D721Med (cell line): ENCODE measurements at regions not wholly inside any gene's neighbourhood (a gene's known extent, or its start where the extent isn't known, plus 50 kb on each side); places are given as distances from the start of the nearest gene placed in this dataset.

Source experiments
- DNase-seq: peaks from one replicate; pipeline ENCODE4 v3.0.0; 2011; ENCODE audit warnings: low spot score; ENCODE audit not compliant: insufficient read length
- FAIRE-seq: peaks from 2 replicates; lab custom pipeline; 2011; peaks lifted over from hg19 to GRCh38; lab: Jason Lieb, UNC
- CTCF ChIP-seq: IDR thresholded peaks from 2 replicates; pipeline ENCODE4 v1.5.1; 2012; ENCODE audit warnings: mild to moderate bottlenecking, control low read depth; ENCODE audit not compliant: insufficient read depth; ENCODE audit errors: missing control alignments

GRCh38 chr3:67920969-67921368 lies 266.6 kb upstream of the SUCLG2 start:
- FAIRE-seq (no peak), DNase-seq (no peak)
- TF ChIP-seq CTCF: no peak

DNA sequence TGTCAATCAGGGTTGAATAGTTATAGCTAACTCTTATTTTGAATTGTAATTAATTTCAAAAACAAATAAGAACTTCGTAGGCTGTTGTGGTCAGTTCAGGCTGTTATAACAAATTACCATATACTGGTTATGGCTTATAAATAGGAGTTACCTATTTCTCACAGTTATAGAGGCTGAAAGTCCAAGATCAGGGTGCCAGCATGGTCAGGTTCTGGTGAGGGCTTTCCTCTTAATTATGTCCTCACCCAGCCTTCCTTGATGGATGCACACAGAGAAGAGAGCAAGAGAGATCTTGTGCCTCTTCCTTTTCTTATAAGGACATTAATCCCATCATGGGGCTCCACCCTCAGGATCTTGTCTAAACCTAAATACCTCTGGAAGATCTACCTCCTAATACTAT lies 265.9 kb upstream of the SUCLG2 start:
- TF ChIP-seq CTCF: no peak
- no peak for FAIRE-seq
- DNase-seq: no peak

DNA sequence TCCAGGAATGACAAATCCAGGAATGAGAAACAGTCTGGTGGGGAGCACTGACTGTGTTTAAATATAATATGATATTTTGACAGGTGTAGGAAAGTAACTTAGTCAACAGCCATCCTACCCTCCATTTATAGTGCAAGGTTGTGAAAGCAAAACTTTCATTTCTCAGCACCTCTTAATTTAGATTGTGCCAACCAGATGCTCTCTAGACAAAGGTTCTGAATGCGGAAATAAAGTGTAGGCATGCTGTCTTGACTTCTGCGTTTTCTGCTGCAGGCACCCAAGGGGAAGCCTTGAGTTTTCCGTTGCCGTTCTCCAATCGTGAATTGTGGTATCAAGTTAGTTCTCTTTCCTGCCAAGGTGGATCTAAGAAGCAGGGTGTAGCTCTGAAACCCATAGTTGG lies 261.9 kb upstream of the SUCLG2 start:
- FAIRE-seq (no peak), DNase-seq (no peak)
- TF ChIP-seq CTCF: no peak

DNA sequence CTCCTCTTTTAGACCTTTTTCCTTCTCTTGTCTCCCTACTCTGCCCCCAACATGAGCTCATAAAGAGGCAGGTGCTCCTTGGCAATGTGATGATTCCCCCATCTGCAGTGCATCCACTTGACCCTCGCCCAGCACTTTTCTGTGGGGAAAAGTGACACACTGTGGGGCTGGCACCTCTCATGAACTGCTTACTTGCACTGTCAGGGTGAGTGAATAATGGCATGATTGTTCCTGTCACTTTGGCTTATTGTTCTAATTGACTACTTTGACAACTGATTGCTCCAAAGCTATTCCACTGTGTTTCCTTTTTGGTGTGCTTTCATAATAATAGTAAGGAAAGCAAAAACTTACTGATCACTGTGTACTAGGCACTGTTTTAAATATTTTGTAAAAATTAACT lies 253.3 kb upstream of the SUCLG2 start:
- DNase-seq (no peak), FAIRE-seq (no peak)
- TF ChIP-seq CTCF: no peak

DNA sequence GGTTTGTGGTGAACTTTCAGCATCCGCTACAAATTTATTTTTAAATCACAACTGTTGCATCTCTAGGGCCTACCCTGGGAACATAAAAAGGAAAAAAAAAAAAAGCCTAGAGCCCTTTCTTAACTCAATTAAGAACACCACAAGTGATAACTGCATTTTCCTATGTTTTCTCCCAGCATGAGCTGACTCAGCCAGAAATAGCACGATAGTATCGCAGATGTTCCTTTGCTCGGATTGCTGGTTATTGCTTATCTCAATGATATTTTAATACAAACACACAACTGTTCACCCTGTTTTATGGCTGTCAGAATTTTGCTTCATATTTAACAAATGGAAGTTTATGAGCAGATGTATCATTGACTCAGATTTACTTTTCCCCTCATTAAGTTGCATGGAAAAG lies 251.8 kb upstream of the SUCLG2 start:
- no peak for DNase-seq
- TF ChIP-seq CTCF: no peak
- no peak for FAIRE-seq

GRCh38 chr3:67901681-67902080 lies 247.3 kb upstream of the SUCLG2 start:
- FAIRE-seq: no peak
- peak; percentile 57 for TF ChIP-seq CTCF
- no peak for DNase-seq

DNA sequence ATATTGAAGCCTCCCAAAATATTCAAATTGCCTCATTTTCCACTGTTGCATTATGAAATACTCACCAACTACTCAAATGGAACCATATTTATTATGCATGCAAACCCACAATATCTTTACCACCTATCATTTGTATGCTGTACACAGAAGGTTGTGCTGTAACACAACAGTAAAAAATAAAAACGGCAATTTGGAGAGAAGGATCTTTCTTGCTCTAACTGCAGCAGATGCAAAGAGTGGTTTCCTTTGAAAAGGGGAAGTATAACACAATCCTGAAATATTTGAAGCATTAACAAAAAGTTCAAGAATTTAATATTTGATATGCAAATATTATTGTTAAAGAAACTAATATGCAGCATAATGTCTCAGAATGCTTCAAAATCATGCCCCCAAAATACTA lies 244.5 kb upstream of the SUCLG2 start:
- DNase-seq: no peak
- no peak for TF ChIP-seq CTCF
- FAIRE-seq: no peak
